Epithelial cell of esophagus (primary cell): ENCODE measurements at regions not wholly inside any gene's neighbourhood (a gene's known extent, or its start where the extent isn't known, plus 50 kb on each side); places are given as distances from the start of the nearest gene placed in this dataset.

Experiments used
- DNase-seq: peaks from one replicate; pipeline ENCODE4 v3.0.0; 2010; ENCODE audit warnings: low read depth
- H3K4me3 ChIP-seq: 2 replicates; pipeline ENCODE4 v1.5.1; 2011; ENCODE audit warnings: mild to moderate bottlenecking, low read length, control low read depth
- CTCF ChIP-seq: IDR thresholded peaks from 2 replicates; pipeline ENCODE4 v1.5.1; 2011; ENCODE audit warnings: low read depth, mild to moderate bottlenecking, low read length, control low read depth, inconsistent platforms; ENCODE audit not compliant: insufficient read depth; ENCODE audit errors: missing control alignments

DNA sequence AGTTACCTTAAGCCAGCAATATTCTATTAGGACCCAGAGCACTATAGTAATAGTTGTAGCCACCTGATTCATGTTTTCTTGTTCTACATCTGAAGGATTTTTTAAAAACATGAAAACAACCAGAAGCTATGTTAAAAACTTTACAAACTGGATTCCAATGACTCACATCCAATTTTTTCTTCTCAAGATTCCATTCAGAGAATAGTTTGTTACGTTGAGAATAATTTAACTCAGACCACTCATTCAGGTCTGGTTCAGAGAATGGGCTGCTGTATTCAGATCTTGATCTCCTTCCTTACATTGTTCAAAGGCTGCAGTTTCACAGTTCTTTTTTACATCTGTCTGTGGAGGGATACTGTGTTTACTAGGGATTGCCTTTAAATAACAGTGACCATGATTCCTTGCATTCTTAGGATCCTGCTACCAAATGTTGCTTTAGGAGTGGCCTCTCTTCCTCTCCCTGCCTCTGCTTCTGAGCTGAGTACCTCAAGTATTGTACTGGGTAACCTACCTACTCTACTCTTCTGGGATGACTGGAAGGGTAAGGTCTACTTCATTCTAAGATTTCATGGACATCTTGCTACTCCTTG lies 448.0 kb upstream of the FBXO33 start:
- no peak overlapping the region for H3K4me3 ChIP-seq

DNA sequence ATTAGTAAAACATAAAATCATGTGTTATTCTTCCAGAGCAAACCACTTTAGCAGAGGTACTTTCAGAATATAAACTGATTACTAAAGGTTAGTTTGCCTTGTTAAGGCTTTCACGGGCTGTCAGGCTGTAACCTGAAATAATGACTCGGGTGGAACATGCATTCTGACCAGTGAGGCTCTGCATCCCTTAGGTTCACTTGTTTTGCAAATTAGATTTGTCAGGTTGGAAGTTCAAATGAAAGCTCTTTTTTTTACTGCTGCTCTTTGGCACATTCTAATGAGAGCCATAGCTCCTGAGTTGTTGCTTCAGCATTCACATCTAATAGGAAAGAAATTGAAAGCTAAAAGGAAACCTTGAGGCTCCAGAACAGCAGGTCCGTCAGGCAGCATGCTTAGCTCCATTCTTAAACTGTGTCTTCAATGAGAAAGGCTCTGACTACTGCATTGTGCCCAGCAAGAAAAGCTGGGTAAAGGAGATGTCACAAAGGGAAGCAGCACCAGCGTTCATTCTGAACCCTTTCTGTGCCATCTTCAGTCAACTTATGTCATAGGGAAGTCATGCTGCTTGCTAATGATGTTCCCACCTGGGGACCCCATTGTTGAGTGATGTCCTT lies 445.5 kb upstream of the FBXO33 start:
- DNase-seq, result no peak
- TF ChIP-seq CTCF, result no peak
- H3K4me3 ChIP-seq, result no peak overlapping the region

More for the DNA sequence above, 448.0 kb upstream of the FBXO33 start:
- TF ChIP-seq CTCF, result no peak
- DNase-seq, result no peak

- no peak overlapping the region for H3K4me3 ChIP-seq
- no peak for DNase-seq
- no peak for TF ChIP-seq CTCF
Observed at GRCh38 chr14:39876916-39877315, 444.7 kb upstream of the FBXO33 start.

- no peak for DNase-seq
- no peak for TF ChIP-seq CTCF
Observed at GRCh38 chr14:39875028-39875427, 442.8 kb upstream of the FBXO33 start.

GRCh38 chr14:39873791-39874190 lies 441.6 kb upstream of the FBXO33 start:
- peak; percentile 13 for DNase-seq
- TF ChIP-seq CTCF, result no peak
- no peak overlapping the region for H3K4me3 ChIP-seq

More at GRCh38 chr14:39875028-39875427, 442.8 kb upstream of the FBXO33 start:
- H3K4me3 ChIP-seq, result no peak overlapping the region

DNA sequence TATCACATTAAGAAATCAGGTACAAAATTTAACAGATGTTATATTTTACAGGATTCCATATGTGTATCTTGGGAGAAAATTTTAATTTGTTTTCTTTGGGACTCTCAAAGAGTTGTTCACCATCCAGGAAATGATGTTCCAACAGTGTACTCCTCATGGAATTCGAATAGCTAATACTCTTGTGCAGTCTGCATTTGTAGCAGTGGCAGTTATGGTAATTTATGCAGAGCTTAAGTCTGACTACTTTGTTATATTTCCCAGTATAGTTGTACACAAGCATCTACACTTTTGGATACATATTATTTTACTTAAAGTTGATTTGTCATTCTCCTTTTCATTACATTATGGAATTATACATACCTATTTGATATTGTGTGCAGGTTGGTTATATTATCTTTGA lies 436.7 kb upstream of the FBXO33 start:
- no peak for TF ChIP-seq CTCF
- DNase-seq, result no peak
- H3K4me3 ChIP-seq, result no peak overlapping the region

DNA sequence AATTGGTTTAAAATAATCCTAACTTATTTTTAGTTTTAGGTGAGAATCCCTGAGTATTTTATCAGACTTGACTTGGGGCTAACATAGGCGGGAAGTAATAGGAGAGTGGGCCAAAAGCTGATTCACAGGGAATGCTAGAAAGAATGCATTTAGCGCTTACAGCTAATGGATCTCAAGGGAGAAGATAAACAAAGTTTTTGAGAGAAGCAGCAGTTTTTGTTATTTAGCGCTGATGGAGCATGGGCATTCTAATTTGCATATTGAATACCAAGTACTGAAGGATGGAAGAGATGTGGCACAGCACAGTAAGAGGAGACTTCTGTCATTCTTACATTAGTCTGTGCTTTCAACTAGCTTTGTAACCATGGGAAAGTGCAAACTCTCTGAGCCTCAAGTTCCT lies 436.0 kb upstream of the FBXO33 start:
- no peak for DNase-seq
- H3K4me3 ChIP-seq, result no peak overlapping the region
- TF ChIP-seq CTCF, result no peak
